CD4-positive, alpha-beta T cell treated with Interleukin-17A for 4 hours (primary cell): ENCODE measurements at regions not wholly inside any gene's neighbourhood (a gene's known extent, or its start where the extent isn't known, plus 50 kb on each side); places are given as distances from the start of the nearest gene placed in this dataset.
"Not testable (repeated sequence)": the region's sequence is repeated elsewhere in the genome, so short reads cannot be mapped to it uniquely, and the experiment has no call there.

Source experiments
- DNase-seq: peaks from one replicate; pipeline ENCODE4 v3.0.0-alpha.2; 2020; ENCODE audit warnings: mixed read lengths

GRCh38 chr11:90594658-90595057 is 371.8 kb upstream of the CHORDC1 start:
- no peak for DNase-seq

- DNase-seq = no peak
These were observed 370.2 kb upstream of the CHORDC1 start for GRCh38 chr11:90593099-90593498.

DNA sequence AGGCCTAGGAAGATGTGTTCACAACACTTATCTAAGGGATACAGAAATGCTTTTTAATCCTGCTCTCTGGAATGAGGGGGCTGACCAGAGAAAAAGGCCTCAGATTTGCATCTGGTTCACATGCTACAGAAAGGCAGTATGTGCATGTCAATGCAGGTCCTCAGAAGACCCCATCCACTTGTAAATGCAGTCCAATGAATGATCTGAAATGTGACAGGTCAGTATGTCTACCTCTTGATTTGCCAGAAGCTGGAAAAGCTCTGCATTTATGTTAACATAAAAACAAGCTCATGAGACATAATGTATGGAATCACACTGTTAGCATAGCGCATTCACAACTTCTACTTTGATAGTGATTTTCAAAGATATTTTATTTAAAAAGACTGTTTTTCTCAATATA is 367.4 kb upstream of the CHORDC1 start:
- DNase-seq = no peak

DNA sequence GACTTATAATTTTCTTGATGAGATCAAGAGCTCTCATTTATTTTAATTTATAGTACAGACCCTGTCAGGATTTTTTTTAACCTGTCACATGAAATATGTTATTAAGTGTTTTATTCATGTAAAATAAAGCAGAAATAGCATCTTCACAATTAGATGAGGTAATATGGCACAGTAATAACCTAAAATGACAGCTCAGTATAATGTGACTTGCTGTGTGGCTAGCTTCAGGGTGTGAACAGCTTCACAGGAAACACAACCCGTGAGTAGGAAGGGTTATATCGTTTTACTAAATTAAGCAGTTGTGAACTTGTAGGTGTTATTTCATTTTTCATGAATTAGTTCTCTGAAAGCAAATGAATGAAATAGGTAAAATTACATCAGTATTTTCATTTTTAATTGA is 366.9 kb upstream of the CHORDC1 start:
- DNase-seq = no peak

GRCh38 chr11:90587896-90588295 is 365.0 kb upstream of the CHORDC1 start:
- no peak for DNase-seq

GRCh38 chr11:90585491-90585890 is 362.6 kb upstream of the CHORDC1 start:
- no peak for DNase-seq

DNA sequence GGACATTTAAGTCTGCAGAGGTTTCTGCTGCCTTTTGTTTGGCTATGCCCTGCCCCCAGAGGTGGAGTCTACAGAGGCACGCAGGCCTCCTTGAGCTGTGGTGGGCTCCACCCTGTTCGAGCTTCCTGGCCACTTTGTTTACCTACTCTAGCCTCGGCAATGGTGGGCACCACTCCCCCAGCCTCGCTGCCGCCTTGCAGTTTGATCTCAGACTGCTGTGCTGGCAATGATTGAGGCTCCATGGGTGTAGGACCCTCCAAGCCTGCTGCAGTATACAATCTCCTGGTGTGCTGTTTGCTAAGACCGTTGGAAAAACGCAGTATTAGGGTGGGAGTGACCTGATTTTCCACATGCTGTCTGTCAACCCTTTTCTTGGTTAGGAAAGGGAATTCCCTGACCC is 360.1 kb upstream of the CHORDC1 start:
- DNase-seq = not testable (repeated sequence)

DNA sequence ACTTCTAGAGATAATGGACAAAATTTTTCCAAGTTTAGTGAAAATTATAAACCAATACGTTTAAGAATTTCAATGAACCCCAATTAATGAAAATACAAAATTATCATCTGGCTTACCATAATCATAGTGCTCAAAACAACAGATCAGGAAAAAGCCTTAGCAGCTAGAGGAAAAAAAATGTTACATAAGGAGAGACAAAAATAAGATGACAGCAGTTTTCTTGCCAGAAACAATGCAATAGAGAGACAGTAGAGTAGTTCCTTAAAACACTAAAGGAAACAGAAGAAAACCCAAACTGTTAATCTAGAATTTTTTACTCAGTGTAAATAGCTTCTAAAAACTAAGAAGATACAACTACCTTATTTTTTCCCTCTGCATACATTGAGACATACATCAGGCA is 341.7 kb upstream of the CHORDC1 start:
- no peak for DNase-seq

GRCh38 chr11:90558328-90558865 is 335.5 kb upstream of the CHORDC1 start:
- DNase-seq = no peak

DNA sequence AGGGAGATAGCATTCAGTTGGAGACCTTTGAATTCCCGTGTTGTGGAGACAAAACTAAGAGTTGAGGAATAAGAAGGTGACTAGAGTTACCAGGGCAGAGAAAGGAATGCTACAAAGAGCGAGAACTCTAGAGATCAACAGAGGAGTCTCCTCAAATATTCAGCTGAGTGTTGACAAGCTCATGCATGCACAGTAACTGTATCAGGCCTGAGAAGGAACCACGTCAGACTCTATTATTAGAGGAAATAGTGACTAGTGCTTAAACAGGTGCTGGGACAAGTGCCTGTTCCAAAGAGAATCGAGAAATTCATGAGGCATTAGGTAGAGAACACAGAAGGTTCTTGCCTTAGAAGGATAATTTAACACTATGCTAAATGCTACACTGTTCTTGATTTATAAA is 333.8 kb upstream of the CHORDC1 start:
- DNase-seq = no peak

DNA sequence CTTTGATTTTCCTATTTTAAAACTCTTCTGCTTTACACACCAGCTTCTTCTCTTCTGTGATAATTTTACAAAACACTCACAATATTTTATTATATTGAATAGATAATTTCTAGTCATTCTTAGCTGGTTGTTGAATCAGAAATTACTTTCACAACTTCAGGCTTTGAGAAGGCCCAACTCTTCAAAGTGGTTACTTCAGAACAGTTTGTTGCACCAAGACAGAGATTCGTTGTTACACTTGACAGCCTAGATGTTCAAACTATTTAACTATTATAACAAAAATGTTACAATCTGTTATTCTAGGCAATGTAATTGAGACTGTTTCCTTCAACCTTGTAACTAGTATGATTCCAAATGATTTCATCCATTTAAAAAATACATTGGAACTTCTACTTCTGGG is 333.2 kb upstream of the CHORDC1 start:
- no peak for DNase-seq

GRCh38 chr11:90555477-90555876 is 332.6 kb upstream of the CHORDC1 start:
- DNase-seq = no peak

- no peak for DNase-seq
These were observed 319.2 kb upstream of the CHORDC1 start for GRCh38 chr11:90542092-90542491.

GRCh38 chr11:90536301-90536700 is 313.5 kb upstream of the CHORDC1 start:
- no peak for DNase-seq

DNA sequence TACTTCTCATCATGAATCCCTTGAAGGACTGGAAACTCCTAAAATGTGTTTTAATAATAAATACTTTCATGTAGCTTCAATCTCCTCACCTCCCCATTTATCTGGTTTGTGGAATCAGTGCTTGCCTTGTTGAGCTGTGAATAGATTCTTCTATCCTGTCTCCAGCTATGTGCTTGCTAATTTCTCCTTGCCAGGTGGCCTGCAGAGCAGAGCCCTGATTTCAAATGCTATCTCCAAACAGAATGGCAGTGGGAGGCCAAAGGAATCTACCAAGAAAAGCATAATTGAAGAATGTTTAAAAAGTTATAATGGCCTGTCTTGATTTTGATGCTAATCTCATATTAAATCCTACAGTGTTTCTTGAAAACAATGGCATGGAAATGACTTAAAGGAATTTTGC is 309.3 kb upstream of the CHORDC1 start:
- no peak for DNase-seq

DNA sequence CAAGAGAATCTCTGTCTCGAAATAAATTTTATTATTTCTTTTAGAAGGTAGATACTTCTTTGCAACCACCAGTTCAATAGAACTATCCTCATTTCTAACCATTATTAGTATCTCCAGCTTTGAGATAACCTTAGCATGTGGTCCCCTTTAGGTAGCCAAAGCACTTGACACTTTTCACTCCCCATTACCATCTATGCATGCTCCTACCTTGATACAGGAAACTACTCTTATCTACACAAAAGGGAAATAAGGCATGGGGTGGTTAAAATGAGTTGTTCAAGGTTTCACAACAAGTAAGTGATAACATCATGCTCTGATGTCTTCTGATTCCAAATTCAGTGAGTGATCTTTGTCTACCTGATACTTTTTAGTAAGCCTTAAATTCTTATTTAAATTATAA is 308.2 kb upstream of the CHORDC1 start:
- no peak for DNase-seq

GRCh38 chr11:90525962-90526361 is 303.1 kb upstream of the CHORDC1 start:
- no peak for DNase-seq

DNA sequence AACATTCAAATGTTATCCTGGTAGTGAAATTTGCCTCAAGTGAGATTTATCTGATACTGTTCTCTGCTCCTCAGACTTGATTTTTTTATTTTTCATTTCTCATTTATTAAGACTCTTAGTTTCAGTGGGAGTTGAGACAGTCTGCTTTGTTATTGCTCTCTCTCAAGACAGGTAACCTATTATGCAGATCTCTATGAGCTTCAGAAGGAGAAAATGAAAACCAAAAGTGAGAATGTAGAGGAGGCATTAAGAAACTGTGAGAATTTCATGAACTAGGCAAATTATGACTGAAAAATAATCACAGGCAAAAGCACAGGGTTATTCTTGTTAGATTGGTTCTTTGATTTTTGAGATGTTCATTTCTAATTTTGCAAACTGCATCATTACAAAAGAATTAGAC is 290.0 kb upstream of the CHORDC1 start:
- DNase-seq = no peak

DNA sequence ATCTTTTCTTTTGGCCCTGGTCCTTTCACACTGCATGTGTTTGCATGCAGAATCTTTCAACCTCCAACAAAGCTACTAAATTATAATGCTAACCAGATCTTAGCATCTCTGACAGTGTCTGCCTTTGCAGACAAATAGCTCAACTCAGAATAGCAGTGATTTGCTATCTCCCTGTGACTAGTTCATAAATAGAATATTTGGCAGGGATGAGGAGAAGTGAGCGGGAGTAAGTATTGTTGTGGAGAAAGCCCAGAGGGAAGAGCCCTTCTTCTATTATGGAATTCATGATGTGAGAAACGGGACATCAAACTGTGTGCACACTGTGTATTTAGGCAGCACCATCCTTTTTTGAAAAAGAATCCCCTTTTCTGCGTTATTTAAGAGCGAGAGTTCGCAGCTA is 288.0 kb upstream of the CHORDC1 start:
- no peak for DNase-seq

DNA sequence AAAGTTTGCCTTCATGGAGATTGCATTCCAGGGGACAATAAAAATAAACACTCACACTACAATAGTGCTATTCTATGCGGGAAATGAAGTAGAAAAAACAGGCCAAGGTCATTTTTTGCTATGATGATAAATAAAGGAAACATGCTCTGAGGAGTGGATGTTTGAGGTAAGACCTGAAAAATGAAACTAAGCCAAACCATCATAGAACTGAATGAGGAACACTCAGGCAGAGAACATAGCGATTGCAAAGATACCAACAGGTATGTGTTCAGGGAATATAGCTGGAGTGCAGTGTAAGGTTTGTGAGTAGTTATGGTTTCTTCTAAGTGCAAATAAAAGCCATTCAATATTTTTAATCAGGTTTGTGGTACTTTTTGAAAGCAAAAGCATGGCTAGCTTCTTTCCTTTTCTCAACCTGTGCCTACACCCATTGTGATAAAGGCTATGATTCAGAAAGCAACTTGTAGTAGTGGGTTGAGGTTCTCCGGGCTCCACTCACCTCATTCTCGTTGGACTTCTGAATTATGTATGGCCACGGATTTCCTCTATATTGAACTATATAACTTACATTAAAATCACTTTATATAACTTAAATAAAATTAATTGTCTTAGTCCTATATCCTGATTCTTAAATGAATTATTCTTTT is 278.2 kb upstream of the CHORDC1 start:
- no peak for DNase-seq

DNA sequence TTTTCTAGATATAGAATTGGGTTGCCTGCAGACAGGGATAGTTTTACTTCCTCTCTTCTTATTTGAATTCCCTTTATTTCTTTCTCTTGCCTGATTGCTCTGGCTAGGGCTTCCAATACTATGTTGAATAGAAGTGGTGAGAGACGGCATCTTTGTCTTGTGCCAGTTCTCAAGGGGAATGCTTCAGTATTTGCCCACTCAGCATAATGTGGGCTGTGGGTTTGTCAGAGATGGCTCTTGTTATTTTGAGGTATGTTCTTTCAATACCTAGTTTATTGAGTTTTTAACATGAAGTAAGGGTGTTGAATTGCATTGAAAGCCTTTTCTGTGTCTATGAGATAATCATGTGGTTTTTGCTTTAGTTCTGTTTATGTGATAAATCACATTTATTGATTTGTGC is 273.9 kb upstream of the CHORDC1 start:
- DNase-seq = no peak

GRCh38 chr11:90493379-90493778 is 270.5 kb upstream of the CHORDC1 start:
- DNase-seq = no peak

DNA sequence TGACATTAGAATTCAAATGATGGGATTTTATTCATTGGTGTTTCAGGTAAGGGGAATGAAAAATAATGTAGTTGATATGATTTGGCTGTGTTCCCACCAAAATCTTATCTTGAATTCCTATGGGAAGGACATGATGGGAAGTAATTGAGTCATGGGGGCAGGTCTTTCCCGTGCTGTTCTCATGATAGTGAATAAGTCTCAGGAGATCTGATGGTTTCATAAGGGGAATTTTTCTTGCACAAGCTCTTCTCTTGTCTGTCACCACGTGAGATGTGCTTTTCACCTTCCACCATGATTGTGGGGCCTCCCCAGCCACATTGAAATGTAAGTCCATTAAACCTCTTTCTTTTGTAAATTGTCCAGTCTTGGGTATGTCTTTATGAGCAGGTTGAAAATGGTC is 268.6 kb upstream of the CHORDC1 start:
- DNase-seq = no peak

- DNase-seq = peak; percentile 19
These were observed 253.7 kb upstream of the CHORDC1 start for GRCh38 chr11:90476442-90477007.

DNA sequence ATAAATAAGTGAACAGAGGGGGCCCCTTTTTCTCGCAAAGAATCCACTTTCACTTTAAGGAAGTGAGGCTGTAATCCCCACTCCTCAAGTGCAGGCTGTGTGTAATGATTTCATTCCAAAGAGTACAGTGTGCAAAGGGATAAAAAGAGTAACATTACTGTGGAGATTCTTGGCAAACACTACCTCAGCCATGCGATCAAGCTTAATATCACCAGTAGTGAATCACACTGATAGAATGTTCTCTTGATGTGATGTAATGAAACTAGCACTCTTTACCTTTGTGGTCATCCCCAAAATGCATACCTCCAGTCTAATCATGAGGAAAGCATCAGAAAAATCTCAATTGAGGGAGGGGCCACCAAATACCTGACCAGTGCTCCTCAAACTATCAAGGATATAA is 246.1 kb upstream of the CHORDC1 start:
- DNase-seq = no peak
